ENCODE measurements at regions not wholly inside any gene's neighbourhood (a gene's known extent, or its start where the extent isn't known, plus 50 kb on each side); places are given as distances from the start of the nearest gene placed in this dataset.
A peak's percentile ranks its signal among the peaks of the same experiment; 100 is the strongest.

DNA sequence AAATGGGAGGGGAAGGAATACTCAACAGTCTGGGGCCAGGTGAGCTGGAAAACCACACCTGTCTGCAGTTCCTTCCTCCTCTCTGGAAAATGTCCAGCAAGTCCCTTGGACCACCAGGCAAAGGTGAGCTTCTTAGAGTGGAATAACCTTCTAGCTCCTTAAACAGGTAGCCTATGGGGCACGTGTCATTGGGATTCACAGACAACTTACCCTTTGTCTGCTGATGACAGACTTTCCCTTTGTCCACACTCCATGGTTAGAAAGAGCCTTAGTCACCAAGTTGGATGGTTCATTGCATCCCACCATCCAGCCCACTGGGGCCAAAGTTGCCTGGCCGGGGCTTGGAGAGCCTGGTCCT, 98.0 kb upstream of the ITGA6 start:
- Histone ChIP-seq H3K27me3 (no peaks in the 10 kb centered on the region), H3K36me3 (no peaks in the 10 kb centered on the region), H3K9me3 (no peaks in the 10 kb centered on the region), H3K4me3 (no peak overlapping the region), H3K4me1 (peaks cover 0 to 15% (median 3%) of the 10 kb centered on the region in 4 donors), H3K27ac (no peak overlapping the region)
- TF ChIP-seq CTCF (IDR thresholded peaks at IDR 0.05), result no peak
- no peak for DNase-seq
- intact Hi-C loops (cut with DNase I; ENCODE audit: low total_unique reads), result no loop called here

- DNase-seq, result peak; percentile 42 to 71
- Histone ChIP-seq H3K4me3 (no peak overlapping the region), H3K27ac (no peak overlapping the region), H3K27me3 (no peaks in the 10 kb centered on the region), H3K4me1 (peaks cover 0 to 15% (median 3%) of the 10 kb centered on the region in 4 donors), H3K36me3 (no peaks in the 10 kb centered on the region), H3K9me3 (no peaks in the 10 kb centered on the region)
- intact Hi-C loops (cut with DNase I; ENCODE audit: low total_unique reads), result no loop called here
- no peak for TF ChIP-seq CTCF (IDR thresholded peaks at IDR 0.05)
These were observed 97.4 kb upstream of the ITGA6 start for GRCh38 chr2:172329774-172330671.

DNA sequence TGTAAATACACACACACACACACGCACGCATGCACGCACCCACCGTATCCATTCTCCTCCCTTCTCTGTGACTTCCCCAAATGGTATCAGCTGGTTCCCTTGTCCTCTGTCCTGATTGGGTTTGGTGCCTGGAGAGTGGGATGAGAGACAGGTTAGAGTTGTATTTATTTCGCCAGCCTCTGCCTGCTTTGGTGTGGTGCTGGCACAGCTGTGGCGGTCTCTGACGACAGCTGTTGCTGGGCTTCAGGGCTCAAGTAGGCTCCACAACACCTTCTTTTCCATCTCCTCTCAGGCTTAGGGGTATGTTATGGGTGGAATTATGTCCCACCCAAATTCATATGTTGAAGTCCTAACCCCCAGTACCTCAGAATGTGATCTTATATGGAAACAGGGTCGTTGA, 94.9 kb upstream of the ITGA6 start:
- Histone ChIP-seq H3K4me3 (no peak overlapping the region), H3K27ac (no peak overlapping the region), H3K27me3 (no peaks in the 10 kb centered on the region), H3K36me3 (no peaks in the 10 kb centered on the region), H3K9me3 (no peaks in the 10 kb centered on the region), H3K4me1 (no peaks in the 10 kb centered on the region)
- no peak for DNase-seq
- no peak for TF ChIP-seq CTCF (IDR thresholded peaks at IDR 0.05)
- intact Hi-C loops (cut with DNase I; ENCODE audit: low total_unique reads), result no loop called here

DNA sequence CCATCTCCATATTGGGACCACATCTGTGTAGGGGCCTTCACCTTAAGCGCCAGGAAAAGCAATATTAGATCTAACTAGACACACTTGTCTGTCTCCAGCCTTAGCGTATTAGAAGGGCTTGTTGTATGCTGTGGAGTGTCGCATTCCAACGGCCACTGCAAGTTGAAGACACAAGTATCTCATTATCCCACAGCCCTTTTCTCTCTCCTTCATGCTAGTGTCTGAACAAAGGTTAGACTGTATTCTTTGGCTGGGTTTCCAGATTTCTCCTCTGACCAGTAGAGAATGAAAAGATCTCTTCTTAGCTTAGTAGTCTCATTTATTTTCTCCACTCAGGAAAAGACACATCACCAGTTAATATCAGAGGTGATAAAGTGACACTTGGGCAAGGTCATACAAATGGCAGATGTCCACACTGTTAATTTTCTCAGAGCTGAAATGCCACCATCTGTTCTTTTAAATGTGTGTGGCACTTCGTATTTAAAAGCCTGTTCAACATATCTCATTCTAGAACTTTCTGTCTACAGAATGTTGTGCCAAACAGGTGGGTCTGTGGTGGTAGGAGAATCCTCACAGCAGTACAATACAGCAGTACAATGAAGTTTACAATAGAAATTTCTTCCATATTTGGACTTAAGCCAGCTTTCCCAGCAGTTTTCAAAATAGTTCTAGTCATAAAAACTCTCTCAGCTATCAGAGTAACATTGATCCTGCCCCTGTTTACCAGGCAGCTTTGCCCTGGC, 94.0 kb upstream of the ITGA6 start:
- DNase-seq, result no peak
- Histone ChIP-seq H3K4me1 (no peaks in the 10 kb centered on the region), H3K36me3 (no peaks in the 10 kb centered on the region), H3K4me3 (no peak overlapping the region), H3K27ac (no peak overlapping the region), H3K27me3 (no peaks in the 10 kb centered on the region), H3K9me3 (no peaks in the 10 kb centered on the region)
- TF ChIP-seq CTCF (IDR thresholded peaks at IDR 0.05), result no peak
- intact Hi-C loops (cut with DNase I; ENCODE audit: low total_unique reads), result no loop called here

GRCh38 chr2:172333978-172334330, 93.4 kb upstream of the ITGA6 start:
- no peak for DNase-seq
- intact Hi-C loops (cut with DNase I; ENCODE audit: low total_unique reads), result no loop called here
- Histone ChIP-seq H3K27ac (no peak overlapping the region), H3K9me3 (no peaks in the 10 kb centered on the region), H3K4me3 (no peak overlapping the region), H3K4me1 (no peaks in the 10 kb centered on the region), H3K36me3 (no peaks in the 10 kb centered on the region), H3K27me3 (no peaks in the 10 kb centered on the region)
- TF ChIP-seq CTCF (IDR thresholded peaks at IDR 0.05), result no peak

Data from tibial artery (tissue), 4 donors.